Stimulated activated naive CD4-positive, alpha-beta T cell (primary cell): ENCODE measurements at regions not wholly inside any gene's neighbourhood (a gene's known extent, or its start where the extent isn't known, plus 50 kb on each side); places are given as distances from the start of the nearest gene placed in this dataset.
A peak's percentile ranks its signal among the peaks of the same experiment; 100 is the strongest.

Experiments used
- DNase-seq, 6 experiments: peaks; one replicate each; lab custom pipeline; 2025; lab: John Stamatoyannopoulos, UW

DNA sequence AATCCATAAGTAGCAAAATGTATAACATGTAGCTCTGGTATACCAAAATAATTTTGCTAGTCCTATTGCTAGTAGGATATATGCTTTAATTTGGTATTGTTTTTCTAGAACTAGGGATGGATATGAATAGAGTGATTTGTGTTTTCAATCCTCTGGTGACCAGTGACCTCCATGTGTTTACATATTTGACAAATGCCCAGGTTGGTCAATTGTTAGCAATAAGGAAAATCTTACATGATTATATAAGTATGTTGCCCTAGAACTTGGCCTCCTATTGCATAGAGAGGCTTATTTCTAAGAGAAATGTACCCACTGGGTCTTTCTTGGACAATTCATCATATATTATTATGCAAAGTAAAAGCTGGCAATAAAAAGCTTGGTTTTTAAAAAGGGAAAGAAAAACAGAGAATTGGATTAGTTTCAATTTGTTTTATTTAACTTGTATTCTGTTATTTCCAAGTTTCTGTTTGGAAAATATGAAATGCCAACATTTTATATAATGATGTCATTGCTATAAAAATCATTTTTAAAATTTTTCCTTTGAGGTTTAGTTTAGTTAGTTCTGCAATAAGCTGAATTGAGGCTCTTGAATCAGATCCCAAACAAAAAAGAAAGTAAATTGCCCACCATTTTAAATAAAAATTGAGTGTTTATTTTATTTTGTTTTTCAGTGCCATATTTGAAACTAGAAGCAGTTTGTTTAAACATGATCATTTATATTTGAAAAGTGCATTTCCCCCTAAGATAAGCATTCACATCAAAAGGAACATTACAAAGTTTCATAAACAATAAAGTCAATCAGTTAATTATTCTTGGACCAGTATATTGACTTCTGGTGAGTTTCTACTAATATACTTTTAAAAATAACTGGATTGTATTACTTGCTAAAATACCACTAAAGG is 210.9 kb downstream of the ZC3H11B start:
- no peak for DNase-seq

DNA sequence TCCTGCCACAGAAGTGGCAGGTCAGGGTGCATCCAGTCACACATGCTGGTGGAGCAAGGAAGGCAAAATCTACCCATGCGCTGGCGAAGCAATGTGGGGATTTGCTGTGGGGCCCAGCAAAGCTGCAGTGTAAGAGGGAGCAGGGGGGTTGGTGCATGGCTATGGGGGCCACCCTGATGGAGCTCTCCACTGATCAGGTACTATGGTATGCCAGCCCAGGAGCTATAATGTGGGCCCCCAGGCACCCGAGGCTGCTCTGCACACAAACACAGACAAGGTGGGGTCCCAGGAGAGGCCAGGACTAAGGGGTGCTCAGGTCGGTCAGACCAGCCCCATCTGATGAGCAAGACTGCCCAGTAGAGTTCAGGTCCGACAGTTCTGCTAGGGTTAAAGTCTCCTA is 213.5 kb downstream of the ZC3H11B start:
- no peak for DNase-seq

DNA sequence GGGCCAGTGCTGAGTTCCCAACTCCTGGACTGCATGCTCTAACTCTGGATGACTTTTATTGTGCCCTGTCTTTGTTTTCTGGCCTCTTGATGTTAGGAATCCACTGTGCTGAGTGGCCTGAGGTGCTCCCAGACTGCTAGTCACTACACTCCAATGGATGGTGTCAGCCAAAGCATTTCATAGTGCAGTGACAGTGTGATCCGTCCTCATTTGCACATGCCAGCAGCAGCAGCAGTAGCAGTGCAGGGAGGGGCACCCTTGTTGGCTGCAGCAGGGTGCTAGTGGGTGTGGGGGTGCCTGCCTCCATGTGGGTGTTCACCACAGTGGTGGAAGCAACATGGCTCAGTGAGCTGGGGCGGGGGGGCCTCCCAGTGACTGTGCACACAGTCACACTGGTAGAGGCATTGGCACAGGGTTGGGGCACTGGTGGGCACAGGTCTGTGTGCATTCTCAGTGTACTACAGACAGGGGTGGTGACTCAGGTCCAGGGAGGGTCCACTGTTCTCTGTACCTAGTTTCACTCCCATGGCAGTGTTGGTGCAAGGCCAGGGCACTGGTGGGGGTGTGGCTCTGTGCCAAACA is 214.0 kb downstream of the ZC3H11B start:
- DNase-seq: no peak

DNA sequence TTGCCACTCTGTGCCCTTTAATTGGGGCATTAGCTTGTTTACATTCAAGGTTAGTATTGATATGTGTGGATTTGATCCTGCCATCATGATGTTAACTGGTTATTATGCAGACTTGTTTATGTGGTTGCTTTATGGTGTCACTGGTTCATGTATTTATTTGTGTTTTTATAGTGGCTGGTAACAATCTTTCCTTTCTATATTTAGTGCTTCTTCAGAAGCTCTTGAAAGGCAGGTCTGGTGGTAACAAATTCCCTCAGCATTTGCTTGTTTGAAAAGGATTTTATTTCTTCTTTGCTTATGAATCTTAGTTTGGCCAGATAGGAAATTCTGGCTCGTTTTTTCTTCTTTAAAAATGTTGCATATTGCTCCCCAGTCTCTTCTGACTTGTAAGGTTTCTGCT is 215.4 kb downstream of the ZC3H11B start:
- no peak for DNase-seq

DNA sequence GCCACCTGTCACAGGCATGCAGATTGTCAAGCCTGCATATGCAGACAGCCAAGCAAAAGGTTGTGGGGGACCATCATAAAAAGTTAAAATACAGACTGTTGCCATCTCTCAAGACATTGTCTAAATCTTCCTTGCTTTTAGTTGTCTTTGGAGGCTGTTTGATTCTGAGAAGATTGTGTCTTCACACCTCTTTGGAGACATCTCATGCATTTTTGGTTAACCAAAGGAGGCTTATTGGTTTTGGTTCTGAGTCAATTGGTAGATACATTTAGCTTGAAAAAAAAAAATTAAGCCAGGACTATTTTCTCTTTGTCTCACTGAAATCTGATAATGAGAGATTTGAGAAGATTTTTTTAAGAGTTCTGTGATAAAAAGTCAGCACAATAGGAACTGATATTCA is 217.6 kb downstream of the LYPLAL1 start:
- DNase-seq: no peak

DNA sequence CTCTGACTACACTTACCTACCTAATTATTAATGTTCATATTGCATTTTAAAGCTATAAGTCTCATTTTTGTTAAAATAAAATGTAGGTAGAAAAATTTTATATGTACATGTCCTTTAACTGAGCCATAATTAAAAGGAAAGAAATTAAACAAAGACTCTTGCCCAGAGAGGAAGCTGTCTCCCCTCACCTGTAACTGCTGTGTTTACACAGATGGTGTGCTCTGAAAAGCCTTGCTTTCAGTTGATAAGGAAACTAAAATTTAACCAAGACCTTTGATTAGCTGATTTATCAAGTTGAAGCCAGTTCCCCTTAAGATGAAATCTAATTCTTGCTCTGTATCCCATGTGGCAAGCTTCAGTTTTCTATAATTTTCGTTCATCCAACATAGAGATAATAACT is 213.5 kb downstream of the LYPLAL1 start:
- no peak for DNase-seq

DNA sequence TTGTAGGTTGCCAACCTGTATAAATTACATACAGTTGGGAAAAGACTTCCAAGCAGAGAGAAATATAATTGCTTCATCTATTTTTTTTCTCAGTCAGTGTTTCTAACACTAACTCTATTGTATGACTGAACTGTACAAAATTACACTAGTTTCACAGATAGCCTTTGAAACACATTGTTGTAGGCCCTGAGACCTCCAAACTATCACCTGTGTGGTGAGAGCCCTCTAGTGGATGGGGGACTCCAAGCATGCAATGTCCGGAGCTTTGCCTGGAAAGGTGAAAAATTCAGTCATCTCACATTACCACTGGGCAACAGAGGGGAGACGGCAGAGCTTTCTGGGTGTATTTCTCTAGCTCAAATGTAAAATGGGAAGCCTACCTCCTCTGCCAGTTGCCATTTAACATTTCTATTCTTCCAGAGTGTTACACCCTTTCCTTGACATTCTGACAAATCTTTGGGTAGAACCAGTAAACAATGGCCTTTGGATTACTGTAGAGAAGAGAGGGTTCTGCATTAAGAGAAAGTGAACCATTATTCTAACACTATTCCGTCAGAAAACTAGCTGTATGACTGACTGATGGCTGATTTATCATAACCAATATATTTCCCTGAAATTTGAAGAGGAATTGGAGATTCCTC is 212.2 kb downstream of the LYPLAL1 start:
- DNase-seq: peak in 1 of 6 experiments; percentile 6

DNA sequence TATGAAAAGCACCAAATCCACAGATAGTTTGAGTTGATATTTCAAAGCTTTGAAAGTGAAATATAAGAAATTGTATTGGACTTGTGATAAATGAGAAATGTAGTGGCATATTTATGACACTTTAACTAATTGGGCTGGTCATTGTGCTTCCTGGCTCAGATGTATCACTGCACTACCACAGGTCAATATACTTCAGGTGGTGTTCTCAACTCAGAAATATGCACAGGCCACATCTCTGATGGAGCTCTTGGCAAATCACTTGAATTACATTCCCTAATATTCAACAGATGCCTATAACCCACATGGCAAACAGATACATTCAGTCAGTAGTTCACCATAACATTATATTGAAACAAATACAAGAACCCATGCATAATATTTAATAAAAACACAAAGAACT is 209.6 kb downstream of the LYPLAL1 start:
- no peak for DNase-seq

DNA sequence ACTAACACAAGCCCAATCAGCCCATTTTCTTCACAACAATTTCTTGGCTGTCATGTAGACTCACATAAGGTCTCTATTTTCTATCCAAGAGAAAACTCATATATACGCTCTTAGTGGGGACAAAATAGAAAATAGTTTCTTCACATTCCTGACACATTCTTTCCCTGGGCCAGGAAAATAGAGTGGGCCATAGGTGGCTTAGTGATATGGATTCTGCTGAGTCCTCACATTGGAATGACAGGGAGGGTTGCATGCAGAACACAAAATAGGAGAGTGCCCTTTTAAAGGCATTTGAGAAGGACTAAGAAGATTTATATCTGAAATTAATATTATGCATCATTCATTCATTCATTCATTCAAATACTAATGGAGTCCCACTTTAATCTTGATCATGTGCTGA is 207.7 kb downstream of the LYPLAL1 start:
- DNase-seq: no peak

DNA sequence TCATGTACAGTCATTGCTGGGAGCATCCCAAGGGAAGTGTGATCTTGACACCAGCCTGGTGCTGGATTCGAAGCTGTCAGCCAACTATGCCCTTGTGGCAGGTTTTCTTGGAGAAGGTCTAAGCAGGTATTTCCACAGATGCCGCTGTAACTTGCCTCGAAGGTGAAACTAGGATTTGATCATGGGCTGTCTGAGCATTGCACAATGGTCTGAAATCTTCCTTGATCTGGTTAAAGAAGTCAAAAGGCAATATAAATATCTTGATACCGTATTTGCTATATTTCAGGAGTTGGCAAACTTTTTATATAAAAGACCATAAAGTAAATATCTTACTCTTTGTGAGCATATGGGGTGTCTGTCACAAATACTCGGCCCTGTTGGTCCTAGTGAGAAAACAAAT is 206.8 kb downstream of the LYPLAL1 start:
- DNase-seq: no peak

DNA sequence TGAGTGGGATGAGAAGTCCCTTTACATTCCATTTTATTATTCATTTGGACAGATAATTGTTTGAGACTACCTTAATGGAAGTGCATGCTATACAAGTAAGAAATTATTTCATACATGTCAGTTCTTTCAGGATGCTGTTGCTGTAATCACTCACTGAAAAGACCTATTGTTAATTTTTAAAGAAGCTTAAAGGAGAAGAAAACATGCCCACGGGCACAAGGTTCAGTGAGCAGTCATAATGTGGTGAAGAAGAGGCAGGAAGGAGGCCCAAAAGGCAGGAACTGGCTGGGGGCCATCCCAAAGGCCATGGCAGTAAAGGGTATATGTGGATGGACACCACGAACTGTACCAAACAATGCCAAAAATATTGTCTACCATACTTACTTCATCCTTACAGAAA is 206.0 kb downstream of the LYPLAL1 start:
- DNase-seq: no peak

DNA sequence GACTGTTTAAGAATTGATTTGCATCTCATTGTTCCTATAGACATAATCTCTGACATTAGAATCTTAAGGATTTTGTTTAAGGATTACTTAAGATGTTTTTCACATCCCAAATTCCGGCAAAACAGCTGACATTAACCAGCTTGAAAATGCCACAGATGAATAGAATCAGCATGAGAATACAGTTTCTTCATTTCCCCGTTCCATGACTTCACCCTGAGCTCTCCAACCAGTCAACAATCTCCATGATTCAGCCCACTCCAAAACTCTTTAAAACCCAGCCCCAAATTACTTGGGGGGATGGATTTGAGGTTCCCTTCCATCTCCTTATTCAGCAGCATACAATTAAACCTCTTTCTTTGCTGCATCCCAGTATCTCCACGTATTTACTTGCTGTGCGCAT is 201.0 kb downstream of the LYPLAL1 start:
- no peak for DNase-seq

DNA sequence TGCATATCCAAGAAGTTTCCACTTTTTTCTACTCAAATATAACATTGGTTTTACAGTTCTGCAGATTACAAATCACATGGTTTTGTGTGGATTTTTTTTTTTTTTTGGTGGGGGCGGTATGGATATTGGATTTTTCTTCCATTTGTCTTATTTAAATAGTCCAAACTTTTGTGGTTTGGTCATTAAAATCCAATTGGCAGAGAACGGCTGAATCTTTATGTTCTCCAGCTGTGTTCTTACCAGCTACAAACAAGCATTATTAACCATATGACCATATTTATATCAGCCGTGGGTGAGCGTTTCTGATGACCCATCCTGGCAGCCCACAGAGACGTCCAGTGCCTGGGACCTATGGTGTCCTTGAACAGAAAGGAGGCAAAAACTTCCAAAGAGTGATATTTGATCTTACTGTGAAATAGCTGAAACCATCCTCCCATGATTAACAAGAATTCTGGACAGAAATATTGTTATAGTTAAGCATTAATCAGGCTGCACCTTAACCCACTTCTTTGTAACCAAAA is 200.4 kb downstream of the LYPLAL1 start:
- DNase-seq: no peak

DNA sequence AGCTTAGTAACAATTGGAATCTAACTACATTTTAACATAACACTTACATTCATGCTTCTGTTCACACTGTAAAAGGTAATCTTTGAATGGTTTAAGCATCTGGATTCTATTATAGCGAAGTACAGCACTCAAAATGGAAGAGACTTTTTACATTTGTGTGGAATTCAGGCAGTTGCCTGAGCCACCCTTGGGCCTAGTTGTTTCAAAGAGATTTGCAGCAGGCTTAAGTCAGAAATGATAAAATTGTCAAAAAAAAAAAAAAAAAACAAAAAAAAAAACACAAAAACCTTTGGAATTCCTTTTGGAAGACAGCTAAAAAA is 199.9 kb downstream of the LYPLAL1 start:
- DNase-seq: no peak

DNA sequence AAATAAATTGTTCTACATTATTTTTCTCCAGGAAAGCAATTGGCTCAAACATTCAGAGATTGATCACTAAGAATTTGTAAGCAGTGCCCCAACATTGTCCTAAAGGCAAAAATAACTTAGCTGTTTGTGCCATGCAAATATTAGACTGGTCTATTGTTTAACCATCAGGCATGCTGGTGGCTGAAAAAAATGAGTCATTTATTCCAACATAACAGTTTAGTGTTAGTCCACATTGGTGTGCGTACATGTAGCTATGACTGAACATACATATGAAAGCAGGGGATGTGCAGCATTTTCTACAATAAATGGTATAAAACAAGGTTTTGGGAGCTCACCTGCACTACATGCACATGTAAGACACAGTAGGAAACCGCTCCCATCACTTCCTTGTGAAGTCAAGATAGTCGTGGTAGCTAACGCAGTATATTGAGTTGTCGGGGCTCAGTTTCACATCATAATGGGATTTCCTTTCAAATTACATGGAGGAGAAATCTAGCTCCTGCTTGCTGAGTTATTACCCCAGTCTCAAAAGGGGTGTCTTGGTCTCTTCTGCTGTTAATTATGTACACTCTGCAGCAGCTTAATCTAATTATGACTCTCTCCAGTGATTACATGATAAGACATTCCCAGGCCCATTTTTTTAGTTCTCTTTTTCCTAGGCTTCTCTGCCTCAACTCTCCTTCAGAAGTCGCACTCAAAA is 199.4 kb downstream of the LYPLAL1 start:
- no peak for DNase-seq

DNA sequence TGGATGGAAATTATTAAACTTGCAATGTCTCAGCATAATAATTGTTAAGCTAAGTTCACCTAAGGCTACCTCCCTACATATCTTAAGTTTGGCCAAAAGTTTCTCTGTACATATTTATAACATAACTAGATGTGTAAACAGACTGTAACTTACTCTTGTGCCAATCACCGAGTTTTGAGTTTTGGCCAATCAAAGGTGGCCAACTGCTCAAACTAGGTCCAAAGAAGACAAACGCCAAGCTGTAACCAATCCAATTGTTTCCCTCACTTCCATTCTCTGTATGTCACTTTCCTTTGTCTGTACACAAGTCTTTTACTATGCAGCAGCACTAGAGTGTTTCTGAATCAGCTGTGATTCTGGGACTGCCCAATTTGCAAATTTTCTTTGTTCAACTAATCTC is 197.8 kb downstream of the LYPLAL1 start:
- no peak for DNase-seq

DNA sequence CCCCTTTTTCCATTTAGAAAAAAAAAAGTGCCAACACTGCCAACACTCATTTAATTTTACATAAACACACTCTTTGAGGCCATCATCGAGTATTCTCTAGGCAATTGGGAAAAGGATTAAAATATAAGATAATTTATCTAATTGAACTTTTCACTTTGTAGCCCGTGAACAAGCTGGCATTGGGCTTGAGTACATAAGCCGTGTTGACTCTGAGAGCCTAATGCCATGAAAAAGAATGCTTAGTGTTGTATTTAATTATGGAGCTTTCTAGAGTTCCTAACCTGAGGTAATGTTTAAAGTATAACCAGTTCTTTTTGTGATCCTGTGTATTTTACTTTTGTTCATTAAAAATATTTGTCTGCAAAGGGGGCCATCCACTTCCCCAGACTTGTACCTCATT is 193.8 kb downstream of the LYPLAL1 start:
- DNase-seq: no peak

DNA sequence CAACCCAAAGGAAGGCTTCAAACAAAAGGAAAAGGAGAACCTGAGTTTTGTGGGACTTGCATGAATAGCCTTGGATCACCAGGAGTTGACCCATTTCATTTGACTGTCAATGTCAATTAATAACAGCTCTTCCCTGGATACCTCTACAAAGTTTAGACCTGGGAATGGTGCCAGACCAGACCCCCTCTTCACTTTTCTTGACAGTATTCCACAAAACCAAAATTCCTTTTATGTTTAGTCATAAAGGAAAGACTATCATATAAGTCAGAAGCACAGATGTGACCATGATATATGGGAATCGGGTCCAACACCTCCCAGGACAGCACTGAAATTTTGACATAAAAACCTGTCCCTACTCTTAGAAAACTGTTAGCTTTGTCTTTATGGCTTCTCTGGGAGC is 191.8 kb downstream of the LYPLAL1 start:
- DNase-seq: no peak

DNA sequence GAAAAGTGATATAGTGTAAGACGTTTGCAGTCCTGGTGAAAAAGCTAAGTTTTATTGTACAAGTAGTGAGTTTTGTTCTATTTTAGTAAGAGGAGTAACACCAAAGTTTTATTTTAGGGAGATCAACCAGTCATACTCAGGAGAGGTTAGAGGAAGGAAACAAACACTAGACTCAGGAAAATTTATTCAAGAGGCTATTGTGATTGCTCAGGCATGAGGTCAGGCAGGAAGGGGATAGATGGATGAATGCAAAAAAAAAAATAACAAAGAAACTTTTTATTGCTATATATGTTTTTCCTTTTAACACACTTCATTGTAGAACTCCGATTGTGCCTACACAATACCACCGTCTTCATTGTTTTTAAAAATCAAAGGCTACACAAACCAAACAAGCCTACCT is 189.0 kb downstream of the LYPLAL1 start:
- no peak for DNase-seq

DNA sequence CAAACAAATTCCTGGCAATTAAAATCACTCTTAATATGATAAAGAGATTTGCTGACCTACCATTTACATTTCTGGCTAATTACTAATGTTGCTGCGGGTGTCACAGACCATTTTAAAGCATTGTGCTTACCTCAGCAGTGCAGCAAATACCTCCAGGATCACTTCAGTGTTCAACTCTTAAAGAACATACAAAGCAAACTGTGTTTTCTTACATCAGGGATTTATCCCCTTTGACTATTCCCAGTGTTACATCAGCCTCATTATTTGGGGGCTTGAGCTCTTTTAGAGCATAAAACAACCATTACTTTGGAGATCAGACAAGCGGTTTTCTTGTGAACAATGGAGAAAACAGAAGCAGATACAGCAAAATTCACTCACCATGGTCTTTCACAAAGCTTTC is 185.4 kb downstream of the LYPLAL1 start:
- DNase-seq: no peak

DNA sequence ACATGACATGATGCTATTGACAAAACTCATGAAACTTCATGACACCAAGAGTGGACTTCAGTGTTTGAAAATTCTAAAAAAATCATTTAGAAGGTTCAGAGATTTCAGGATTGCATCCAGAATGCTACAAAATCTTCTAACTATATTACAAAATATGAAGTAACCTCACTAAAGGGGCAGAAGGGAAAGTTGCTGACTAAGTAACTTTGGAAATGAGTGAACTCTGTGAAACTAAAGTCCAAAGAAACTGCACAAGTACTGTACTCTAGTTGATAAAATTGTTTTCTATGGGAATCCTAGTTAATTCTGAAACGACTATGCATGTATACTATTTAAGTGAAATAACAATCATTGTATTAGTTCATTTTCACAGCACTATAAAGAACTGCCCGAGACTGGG is 184.4 kb downstream of the LYPLAL1 start:
- no peak for DNase-seq

DNA sequence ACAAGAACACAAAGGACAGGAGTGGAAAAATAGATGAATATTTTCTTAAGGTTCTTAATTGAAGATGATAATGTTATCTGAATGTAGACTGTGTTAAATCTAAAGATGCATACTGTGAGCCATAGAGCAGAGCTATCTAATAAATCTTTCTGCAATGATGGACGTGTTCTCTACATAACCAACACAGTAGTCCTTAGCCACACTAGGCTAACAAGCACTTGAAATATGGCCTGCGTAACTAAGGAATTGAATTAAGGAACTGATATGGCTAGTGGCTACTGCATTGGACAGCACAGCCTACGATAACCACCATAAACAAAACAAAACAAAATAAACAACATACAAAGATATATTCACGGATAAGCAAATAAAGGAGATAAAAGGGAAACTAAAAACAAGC is 181.3 kb downstream of the LYPLAL1 start:
- no peak for DNase-seq
